Prostate gland (tissue), 2 donors: ENCODE measurements at regions not wholly inside any gene's neighbourhood (a gene's known extent, or its start where the extent isn't known, plus 50 kb on each side); places are given as distances from the start of the nearest gene placed in this dataset.

ENCODE experiments used
- DNase-seq: peaks from one replicate; pipeline ENCODE4 v3.0.0-alpha.2; 2019; ENCODE audit warnings: low spot score
- H3K27ac ChIP-seq, 2 donors: fragments of 200-600 bp; sonication (generic); 2 replicates each; pipeline ENCODE4 v1.5.1; 2017 to 2019
- H3K27me3 ChIP-seq: fragments of 200-600 bp; sonication (generic); replicated peaks from 2 replicates; pipeline ENCODE4 v1.5.1; 2019; ENCODE audit not compliant: insufficient read depth
- H3K36me3 ChIP-seq, 2 donors: fragments of 200-600 bp; sonication (generic); 1 replicate in 1 of 2; 2 replicates in 1 of 2; pipeline versions ENCODE4 v1.5.1 to v1.8.1; 2017 to 2019
- H3K4me1 ChIP-seq: fragments of 200-600 bp; sonication (generic); replicated peaks from 2 replicates; pipeline ENCODE4 v1.5.1; 2019
- H3K4me3 ChIP-seq, 2 donors: fragments of 200-600 bp; sonication (generic); 2 replicates each; pipeline ENCODE4 v1.5.1; 2017 to 2019
- H3K9me3 ChIP-seq: fragments of 200-600 bp; sonication (generic); 2 replicates; pipeline ENCODE4 v1.5.1; 2017
- CTCF ChIP-seq, 4 experiments: fragments of 200-600 bp in 2 of 4; fragments of 450-650 bp in 2 of 4; sonication (generic) in 2 of 4; IDR thresholded peaks; 1 replicate in 3 of 4; 2 replicates in 1 of 4; pipeline ENCODE4 v1.5.1; 2016 to 2019; ENCODE audit warnings: antibody characterized with exemption in 4 of 4, mild to moderate bottlenecking in 2 of 4, moderate library complexity in 2 of 4
- POLR2A ChIP-seq: fragments of 450-650 bp; IDR thresholded peaks from one replicate; pipeline ENCODE4 v1.6.1; 2016; ENCODE audit warnings: antibody characterized with exemption, mild to moderate bottlenecking
- POLR2AphosphoS5 ChIP-seq: sonication (generic); formaldehyde crosslinking; IDR thresholded peaks from one replicate; pipeline ENCODE4 v1.6.1; 2017; ENCODE audit warnings: antibody characterized with exemption
- WGBS: methylation state at CpG from one replicate; pipeline ENCODE4 v1.1.5; 2018; 5-methylcytosine and 5-hydroxymethylcytosine counted together
- intact Hi-C: fragments of 100-400 bp; cut with DNase I; formaldehyde crosslinking; loops from one replicate; pipeline ENCODE4 v1.14.2; 2022

DNA sequence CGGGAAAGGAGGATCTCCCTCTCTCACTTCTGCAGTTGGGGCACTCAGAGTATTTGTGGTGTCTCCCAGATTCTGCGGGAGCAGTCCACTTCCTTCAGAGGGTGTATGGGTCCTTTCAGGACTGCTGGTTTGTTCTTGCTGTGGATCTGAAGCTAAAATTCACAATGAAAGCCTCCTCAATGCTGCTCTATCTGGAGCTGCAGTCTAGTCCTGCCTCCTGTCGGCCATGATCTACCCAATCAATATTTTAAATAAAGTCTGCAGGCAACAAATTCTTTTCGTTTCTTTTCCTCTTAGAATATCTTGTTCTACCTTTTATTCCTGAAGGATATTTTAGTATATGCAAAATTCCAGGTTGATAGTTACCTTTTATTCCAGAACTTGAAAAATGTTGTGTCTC lies 226.1 kb upstream of the AR start:
- no peaks in the 10 kb centered on the region for H3K27me3 ChIP-seq
- no peak overlapping the region for H3K4me3 ChIP-seq
- H3K4me1 ChIP-seq: no peaks in the 10 kb centered on the region
- H3K9me3 ChIP-seq: no peaks in the 10 kb centered on the region
- TF ChIP-seq POLR2A (no peak), POLR2AphosphoS5 (no peak), CTCF (IDR thresholded peaks at IDR 0.05) (no peak)
- no peak for DNase-seq
- H3K27ac ChIP-seq: no peak overlapping the region
- no peaks in the 10 kb centered on the region for H3K36me3 ChIP-seq
- WGBS: 94% methylated on average over 3 of the region's 4 CpGs
- intact Hi-C loops: no loop called here

DNA sequence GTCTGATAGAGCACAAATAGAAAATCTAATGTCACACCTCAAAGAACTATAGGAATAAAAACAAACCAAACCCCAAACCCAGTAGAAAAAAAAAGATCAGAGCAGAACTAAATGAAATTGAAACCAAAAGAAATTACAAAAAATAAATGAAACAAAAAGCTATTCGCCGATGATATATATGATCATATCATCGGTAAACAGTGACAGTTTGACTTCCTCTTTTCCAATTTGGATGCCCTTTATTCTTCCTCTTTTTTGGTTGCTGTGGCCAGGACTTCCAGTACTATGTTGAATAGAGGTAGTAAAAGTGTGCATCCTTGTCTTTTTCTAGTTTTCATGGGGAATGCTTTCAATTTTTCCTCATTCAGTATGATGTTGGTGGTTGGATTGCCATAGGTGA lies 215.3 kb upstream of the AR start:
- H3K27me3 ChIP-seq: no peaks in the 10 kb centered on the region
- no peak overlapping the region for H3K27ac ChIP-seq
- no peak overlapping the region for H3K4me3 ChIP-seq
- H3K4me1 ChIP-seq: no peaks in the 10 kb centered on the region
- intact Hi-C loops: no loop called here
- no peak for DNase-seq
- TF ChIP-seq POLR2AphosphoS5: no peak
- TF ChIP-seq POLR2A: no peak
- no peak for TF ChIP-seq CTCF (IDR thresholded peaks at IDR 0.05)
- WGBS: 97% methylated on average over 3 of the region's 3 CpGs
- H3K36me3 ChIP-seq: no peaks in the 10 kb centered on the region
- H3K9me3 ChIP-seq: no peaks in the 10 kb centered on the region

DNA sequence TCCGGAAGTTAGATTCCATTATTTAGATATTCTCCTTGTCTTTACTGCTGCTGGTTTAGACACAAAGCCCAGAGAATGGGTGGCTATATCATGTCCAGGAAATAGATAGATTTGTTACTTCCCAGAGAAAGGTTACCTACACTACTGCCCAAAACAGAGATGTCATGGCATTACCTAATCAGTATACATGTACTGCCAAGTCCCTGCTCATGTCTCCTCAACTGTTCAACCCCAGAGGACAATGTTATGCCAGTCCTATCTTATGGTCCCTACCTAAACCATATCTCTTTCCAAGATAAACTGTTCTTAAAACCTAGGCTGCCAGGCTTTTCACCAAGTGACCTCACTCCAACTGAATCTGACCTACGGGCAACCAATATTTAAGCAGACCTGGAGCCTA lies 209.5 kb upstream of the AR start:
- H3K36me3 ChIP-seq: no peaks in the 10 kb centered on the region
- WGBS: 88% methylated on average over 2 of the region's 2 CpGs
- H3K9me3 ChIP-seq: no peaks in the 10 kb centered on the region
- no peak overlapping the region for H3K27ac ChIP-seq
- intact Hi-C loops: no loop called here
- H3K4me1 ChIP-seq: no peaks in the 10 kb centered on the region
- H3K27me3 ChIP-seq: no peaks in the 10 kb centered on the region
- DNase-seq: no peak
- TF ChIP-seq CTCF (IDR thresholded peaks at IDR 0.05) (no peak), POLR2AphosphoS5 (no peak), POLR2A (no peak)
- no peak overlapping the region for H3K4me3 ChIP-seq

GRCh38 chrX:67338262-67338661 lies 205.6 kb upstream of the AR start:
- Histone ChIP-seq H3K4me1 (no peaks in the 10 kb centered on the region), H3K36me3 (no peaks in the 10 kb centered on the region), H3K27me3 (no peaks in the 10 kb centered on the region), H3K4me3 (no peak overlapping the region), H3K9me3 (no peaks in the 10 kb centered on the region), H3K27ac (no peak overlapping the region)
- TF ChIP-seq CTCF (IDR thresholded peaks at IDR 0.05): no peak
- peak; percentile 9 for TF ChIP-seq POLR2AphosphoS5
- peak; percentile 3 for DNase-seq
- intact Hi-C loops: no loop called here
- 100% methylated on average over 2 of the region's 2 CpGs for WGBS

DNA sequence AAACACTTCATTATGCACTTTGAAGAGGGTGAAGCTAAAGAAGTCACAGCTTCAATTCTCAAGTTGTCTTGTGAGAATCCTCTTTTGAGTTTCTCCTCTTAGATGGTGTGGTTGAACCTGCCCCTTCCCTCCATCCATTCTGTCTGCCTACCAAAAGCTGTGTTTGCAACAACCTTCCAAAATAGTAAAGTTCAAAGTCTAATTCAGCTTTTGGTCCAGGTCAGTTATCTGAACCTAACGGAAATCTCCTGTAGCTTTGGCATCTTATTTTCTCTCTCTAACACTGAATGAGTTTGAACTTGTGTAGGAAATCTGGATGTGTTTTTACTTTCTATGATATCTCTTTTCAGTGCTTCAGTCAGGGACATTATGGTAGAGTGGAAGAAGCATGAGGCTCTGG lies 201.7 kb upstream of the AR start:
- H3K36me3 ChIP-seq: no peaks in the 10 kb centered on the region
- H3K27ac ChIP-seq: no peak overlapping the region
- H3K4me1 ChIP-seq: no peaks in the 10 kb centered on the region
- no peak for DNase-seq
- no peak overlapping the region for H3K4me3 ChIP-seq
- WGBS: 81% methylated on average over 1 of the region's 1 CpG
- H3K27me3 ChIP-seq: no peaks in the 10 kb centered on the region
- no peaks in the 10 kb centered on the region for H3K9me3 ChIP-seq
- no peak for TF ChIP-seq CTCF (IDR thresholded peaks at IDR 0.05)
- TF ChIP-seq POLR2AphosphoS5: no peak
- TF ChIP-seq POLR2A: no peak
- intact Hi-C loops: no loop called here
